Prostate gland (tissue), 2 donors: ENCODE measurements at regions not wholly inside any gene's neighbourhood (a gene's known extent, or its start where the extent isn't known, plus 50 kb on each side); places are given as distances from the start of the nearest gene placed in this dataset.

ENCODE experiments used
- DNase-seq: peaks from one replicate; pipeline ENCODE4 v3.0.0-alpha.2; 2019; ENCODE audit warnings: low spot score
- H3K27ac ChIP-seq, 2 donors: fragments of 200-600 bp; sonication (generic); 2 replicates each; pipeline ENCODE4 v1.5.1; 2017 to 2019
- H3K27me3 ChIP-seq: fragments of 200-600 bp; sonication (generic); replicated peaks from 2 replicates; pipeline ENCODE4 v1.5.1; 2019; ENCODE audit not compliant: insufficient read depth
- H3K36me3 ChIP-seq, 2 donors: fragments of 200-600 bp; sonication (generic); 1 replicate in 1 of 2; 2 replicates in 1 of 2; pipeline versions ENCODE4 v1.5.1 to v1.8.1; 2017 to 2019
- H3K4me1 ChIP-seq: fragments of 200-600 bp; sonication (generic); replicated peaks from 2 replicates; pipeline ENCODE4 v1.5.1; 2019
- H3K4me3 ChIP-seq, 2 donors: fragments of 200-600 bp; sonication (generic); 2 replicates each; pipeline ENCODE4 v1.5.1; 2017 to 2019
- H3K9me3 ChIP-seq: fragments of 200-600 bp; sonication (generic); 2 replicates; pipeline ENCODE4 v1.5.1; 2017
- CTCF ChIP-seq, 4 experiments: fragments of 200-600 bp in 2 of 4; fragments of 450-650 bp in 2 of 4; sonication (generic) in 2 of 4; IDR thresholded peaks; 1 replicate in 3 of 4; 2 replicates in 1 of 4; pipeline ENCODE4 v1.5.1; 2016 to 2019; ENCODE audit warnings: antibody characterized with exemption in 4 of 4, mild to moderate bottlenecking in 2 of 4, moderate library complexity in 2 of 4
- POLR2A ChIP-seq: fragments of 450-650 bp; IDR thresholded peaks from one replicate; pipeline ENCODE4 v1.6.1; 2016; ENCODE audit warnings: antibody characterized with exemption, mild to moderate bottlenecking
- POLR2AphosphoS5 ChIP-seq: sonication (generic); formaldehyde crosslinking; IDR thresholded peaks from one replicate; pipeline ENCODE4 v1.6.1; 2017; ENCODE audit warnings: antibody characterized with exemption
- whole genome bisulfite sequencing: methylation state at CpG from one replicate; pipeline ENCODE4 v1.1.5; 2018; 5-methylcytosine and 5-hydroxymethylcytosine counted together
- intact Hi-C: fragments of 100-400 bp; cut with DNase I; formaldehyde crosslinking; loops from one replicate; pipeline ENCODE4 v1.14.2; 2022

DNA sequence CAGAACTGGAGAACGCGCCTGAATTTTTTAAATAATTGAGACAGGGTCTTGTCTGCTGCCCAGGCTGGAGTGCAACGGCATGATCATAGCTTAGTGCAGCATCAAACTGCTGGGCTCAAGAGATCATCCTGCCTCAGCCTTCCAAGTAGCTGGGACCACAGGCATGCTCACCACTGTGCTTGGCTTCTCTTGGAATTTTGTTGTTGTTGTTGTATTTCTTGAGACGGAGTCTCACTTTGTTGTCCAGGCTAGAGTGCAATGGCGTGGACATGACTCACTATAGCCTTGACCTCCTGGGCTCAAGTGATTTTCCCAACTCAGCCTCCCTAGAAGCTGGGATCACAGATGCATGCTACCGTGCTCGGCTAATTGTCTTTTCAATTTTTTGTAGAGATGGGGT lies 58.4 kb upstream of the DAB2IP start:
- Histone ChIP-seq H3K9me3 (no peaks in the 10 kb centered on the region), H3K36me3 (no peaks in the 10 kb centered on the region), H3K4me1 (peaks cover 5% of the 10 kb centered on the region), H3K4me3 (no peak overlapping the region), H3K27ac (no peak overlapping the region), H3K27me3 (no peaks in the 10 kb centered on the region)
- 90% methylated on average over 7 of the region's 7 CpGs for WGBS
- intact Hi-C loops, result no loop called here
- no peak for TF ChIP-seq POLR2A
- no peak for TF ChIP-seq CTCF (IDR thresholded peaks at IDR 0.05)
- no peak for TF ChIP-seq POLR2AphosphoS5
- DNase-seq, result no peak

DNA sequence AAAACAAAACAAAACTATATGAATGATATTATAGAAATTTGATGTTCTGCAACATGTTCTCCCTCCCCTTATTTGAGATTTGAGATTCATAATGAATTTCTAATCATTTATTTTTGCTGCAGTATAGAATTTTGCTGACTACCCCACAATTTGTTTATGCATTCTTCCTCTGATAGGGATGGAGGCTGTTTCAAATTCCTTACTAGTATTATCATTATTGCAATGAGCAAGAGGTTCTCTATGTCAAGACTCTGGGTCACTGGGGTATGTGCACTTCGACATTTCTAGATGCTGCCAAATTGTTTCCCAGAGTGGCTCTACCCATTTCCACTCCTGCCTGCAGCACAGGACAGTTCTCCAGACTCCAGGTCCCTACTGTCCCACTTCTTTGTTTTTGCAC lies 54.9 kb upstream of the DAB2IP start:
- WGBS, result 88% methylated on average over 1 of the region's 1 CpG
- H3K27me3 ChIP-seq, result no peaks in the 10 kb centered on the region
- no peaks in the 10 kb centered on the region for H3K36me3 ChIP-seq
- no peak for DNase-seq
- H3K27ac ChIP-seq, result no peak overlapping the region
- intact Hi-C loops, result no loop called here
- peaks cover 9% of the 10 kb centered on the region for H3K4me1 ChIP-seq
- no peak overlapping the region for H3K4me3 ChIP-seq
- H3K9me3 ChIP-seq, result no peaks in the 10 kb centered on the region
- TF ChIP-seq CTCF (IDR thresholded peaks at IDR 0.05) (no peak), POLR2A (no peak), POLR2AphosphoS5 (no peak)

GRCh38 chr9:121597698-121598166 lies 53.7 kb upstream of the DAB2IP start:
- no peak for TF ChIP-seq CTCF (IDR thresholded peaks at IDR 0.05)
- no peak for TF ChIP-seq POLR2A
- no peak for TF ChIP-seq POLR2AphosphoS5
- Histone ChIP-seq H3K27ac (peak overlapping the region; percentile 91 to 93), H3K4me3 (peak overlapping the region; percentile 51 to 53), H3K9me3 (no peaks in the 10 kb centered on the region), H3K27me3 (no peaks in the 10 kb centered on the region), H3K4me1 (peaks cover 9% of the 10 kb centered on the region), H3K36me3 (no peaks in the 10 kb centered on the region)
- no peak for DNase-seq
- intact Hi-C loops, result loop anchor here (2.0 kb wide), 1 partner anchor 41 kb away; no protein-coding TSS in a partner anchor
- 25% methylated on average over 14 of the region's 14 CpGs for WGBS

GRCh38 chr9:121598167-121598964 lies 53.1 kb upstream of the DAB2IP start:
- H3K4me3 ChIP-seq, result peak overlapping the region; percentile 51 to 53

More at GRCh38 chr9:121598167-121598964, 53.1 kb upstream of the DAB2IP start:
- peak overlapping the region; percentile 91 to 93 for H3K27ac ChIP-seq
- no peaks in the 10 kb centered on the region for H3K27me3 ChIP-seq
- 14% methylated on average over 60 of the region's 76 CpGs for WGBS
- peaks cover 9% of the 10 kb centered on the region for H3K4me1 ChIP-seq
- H3K36me3 ChIP-seq, result no peaks in the 10 kb centered on the region
- H3K9me3 ChIP-seq, result no peaks in the 10 kb centered on the region
- intact Hi-C loops, result loop anchor here (2.0 kb wide), 1 partner anchor 42 kb away; no protein-coding TSS in a partner anchor
- DNase-seq, result peak; percentile 91
- TF ChIP-seq POLR2A (no peak), POLR2AphosphoS5 (peak; percentile 69), CTCF (IDR thresholded peaks at IDR 0.05) (peak; percentile 12 to 81 (median 40))
